Fibroblast of the conjunctiva (primary cell): ENCODE measurements at regions not wholly inside any gene's neighbourhood (a gene's known extent, or its start where the extent isn't known, plus 50 kb on each side); places are given as distances from the start of the nearest gene placed in this dataset.

ENCODE experiments used
- DNase-seq: peaks from one replicate; pipeline ENCODE4 v3.0.0-alpha.2; 2010; ENCODE audit warnings: low read depth

- DNase-seq = no peak
Measured at GRCh38 chr2:220279840-220280239, 652.4 kb downstream of the SLC4A3 start.

DNA sequence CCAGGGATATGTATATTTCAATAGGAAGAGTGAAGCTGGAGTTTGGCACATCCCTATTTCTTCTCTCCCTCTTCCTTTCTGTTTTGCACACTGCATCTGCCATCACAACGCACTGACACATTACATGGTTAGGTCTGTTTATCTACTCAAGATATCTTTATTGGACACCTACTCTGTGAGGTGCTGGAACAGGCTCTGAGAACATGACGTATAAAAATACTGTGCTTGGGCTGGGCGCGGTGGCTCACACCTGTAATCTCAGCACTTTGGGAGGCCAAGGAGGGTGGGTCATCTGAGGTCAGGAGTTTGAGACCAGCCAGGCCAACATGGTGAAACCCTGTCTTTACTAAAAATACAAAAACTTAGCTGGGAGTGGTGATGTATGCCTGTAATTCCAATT lies 653.3 kb downstream of the SLC4A3 start:
- no peak for DNase-seq

- no peak for DNase-seq
Measured at GRCh38 chr2:220281771-220282170, 654.3 kb downstream of the SLC4A3 start.

DNA sequence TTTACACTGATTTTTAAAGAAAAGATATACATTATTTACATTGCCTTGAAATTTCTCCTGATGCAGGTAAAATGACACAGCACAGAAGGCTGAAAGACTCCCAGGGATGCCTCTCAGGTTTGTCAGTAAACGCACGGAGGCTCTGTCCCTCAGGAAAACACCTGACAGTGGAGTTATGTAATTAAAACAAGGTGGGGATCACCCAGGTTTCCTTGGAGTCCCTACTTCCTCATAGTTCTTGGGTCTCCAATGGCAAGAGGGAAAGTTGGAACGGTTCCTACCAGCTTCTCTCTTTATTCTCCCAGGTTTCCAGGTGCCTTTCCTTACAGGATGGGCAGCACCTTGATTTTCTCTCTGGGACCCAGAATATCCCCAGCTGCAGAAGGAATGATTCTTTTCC lies 654.8 kb downstream of the SLC4A3 start:
- DNase-seq = no peak

DNA sequence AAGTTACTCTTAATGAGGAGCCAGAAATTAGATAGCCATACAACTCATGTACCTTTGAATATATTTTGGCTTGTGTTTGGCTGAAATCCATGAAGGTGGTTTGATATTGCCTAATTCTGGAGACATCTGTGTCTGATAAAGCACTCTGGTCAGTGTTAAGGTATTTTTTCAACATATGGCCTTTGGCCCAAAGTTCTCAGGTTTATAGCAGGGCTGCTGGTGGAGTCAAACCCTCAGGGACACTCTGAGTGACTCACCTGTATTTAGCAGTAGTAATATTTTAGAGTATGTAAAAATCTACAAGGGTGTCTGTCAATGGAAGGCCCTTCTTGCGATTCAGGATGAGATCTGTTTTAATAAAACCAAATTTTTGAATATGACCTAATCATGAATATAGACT lies 666.5 kb downstream of the SLC4A3 start:
- no peak for DNase-seq

GRCh38 chr2:220296174-220296573 lies 668.7 kb downstream of the SLC4A3 start:
- DNase-seq = no peak

GRCh38 chr2:220297093-220297492 lies 669.7 kb downstream of the SLC4A3 start:
- DNase-seq = no peak

DNA sequence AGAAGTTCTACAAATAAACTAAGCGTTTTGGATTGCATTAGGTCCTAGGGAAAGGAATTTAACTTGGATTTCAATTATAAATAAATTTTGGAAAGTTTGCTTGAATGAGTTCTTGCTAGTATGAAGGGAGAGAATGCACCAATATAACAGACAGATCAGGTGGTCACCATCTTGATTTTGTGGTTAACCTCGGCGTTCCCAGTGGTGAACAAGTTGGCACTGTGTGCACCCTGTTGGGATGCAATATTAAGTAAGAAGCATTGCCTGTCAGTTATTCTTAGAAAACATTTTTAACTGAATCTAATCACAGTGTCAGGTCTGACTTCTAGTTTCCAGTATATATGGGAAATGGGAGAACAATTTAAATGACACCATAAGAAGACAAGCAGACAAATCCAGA lies 673.4 kb downstream of the SLC4A3 start:
- DNase-seq = no peak

DNA sequence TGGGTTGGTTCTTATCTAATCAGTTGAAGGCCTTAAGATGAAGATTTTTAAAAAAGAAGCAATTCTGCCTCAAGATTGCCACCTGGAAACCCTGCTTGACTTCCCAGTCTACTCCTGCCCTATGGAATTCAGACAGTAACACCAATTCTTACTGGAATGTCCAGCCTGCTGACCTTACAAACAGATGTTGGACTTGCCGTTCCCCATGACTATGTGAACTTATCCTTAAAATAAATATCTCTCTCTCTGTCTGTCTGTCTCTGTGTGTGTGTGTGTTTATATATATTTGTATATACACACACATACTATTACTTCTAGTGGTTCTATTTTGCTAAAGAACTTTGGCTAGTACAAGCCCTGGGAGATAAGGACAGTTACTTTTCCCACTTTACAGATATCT lies 675.3 kb downstream of the SLC4A3 start:
- DNase-seq = no peak

DNA sequence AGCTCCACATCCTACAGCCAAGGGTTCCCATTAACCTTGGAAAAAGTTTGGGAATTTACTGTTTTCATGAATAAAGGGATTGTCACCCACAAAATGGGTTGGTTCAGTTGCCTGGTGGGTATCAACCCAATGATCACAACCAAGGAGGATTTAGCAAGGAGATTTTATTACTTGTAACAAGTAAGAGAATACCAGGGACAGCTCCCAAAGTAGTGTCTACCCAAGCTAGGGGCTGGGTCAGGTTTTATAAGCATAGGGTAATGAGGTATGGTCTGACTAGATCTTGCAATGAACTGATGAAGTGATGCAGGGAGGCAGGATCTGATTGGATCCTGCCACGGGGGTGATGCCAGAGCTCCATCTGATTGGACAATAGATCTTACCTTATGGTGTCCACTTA lies 681.8 kb downstream of the SLC4A3 start:
- no peak for DNase-seq

- no peak for DNase-seq
Measured at GRCh38 chr2:220310451-220310861, 683.0 kb downstream of the SLC4A3 start.

- DNase-seq = no peak
Measured at GRCh38 chr2:220315098-220315823, 687.8 kb downstream of the SLC4A3 start.

DNA sequence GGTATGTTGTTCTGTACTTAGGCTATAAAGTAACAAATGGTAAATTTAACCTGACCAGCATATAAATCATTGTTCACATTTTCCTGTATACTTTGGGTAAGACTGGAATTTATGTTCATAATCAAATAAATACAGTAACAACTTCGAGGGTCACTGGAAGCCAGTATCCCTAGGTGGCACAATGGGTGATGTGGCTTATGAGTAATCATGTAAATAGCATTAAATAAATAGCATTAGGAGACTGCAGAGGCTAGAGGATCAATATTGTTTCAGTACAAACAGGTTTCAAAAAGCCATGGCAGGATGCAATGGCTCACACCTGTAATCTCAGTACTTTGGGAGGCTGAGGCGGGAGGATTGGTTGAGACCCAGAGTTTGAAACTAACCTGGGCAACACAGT lies 690.6 kb downstream of the SLC4A3 start:
- no peak for DNase-seq

GRCh38 chr2:220318508-220318907 lies 691.1 kb downstream of the SLC4A3 start:
- DNase-seq = no peak

- no peak for DNase-seq
Measured at GRCh38 chr2:220320326-220320725, 692.9 kb downstream of the SLC4A3 start.

- no peak for DNase-seq
Measured at GRCh38 chr2:220332886-220333285, 705.5 kb downstream of the SLC4A3 start.

DNA sequence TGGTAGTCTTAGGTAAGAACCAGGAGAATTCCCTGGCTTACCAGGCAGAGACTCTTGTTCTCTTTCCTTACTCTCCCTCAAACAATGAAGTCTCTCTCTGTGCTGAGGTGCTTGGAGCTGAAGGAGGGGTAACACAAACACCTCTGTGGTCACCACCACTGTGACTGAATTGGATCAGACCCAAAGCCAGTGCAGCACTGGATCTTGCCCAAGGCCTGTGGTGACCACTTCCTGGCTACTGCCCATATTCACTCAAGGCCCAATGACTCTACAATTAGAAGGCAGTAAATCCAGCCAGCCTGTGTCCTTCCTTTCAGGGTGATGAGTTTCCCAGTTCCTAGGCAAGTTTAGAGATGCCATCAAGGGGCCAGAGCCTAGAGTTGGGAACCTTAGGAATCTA lies 706.8 kb downstream of the SLC4A3 start:
- no peak for DNase-seq

DNA sequence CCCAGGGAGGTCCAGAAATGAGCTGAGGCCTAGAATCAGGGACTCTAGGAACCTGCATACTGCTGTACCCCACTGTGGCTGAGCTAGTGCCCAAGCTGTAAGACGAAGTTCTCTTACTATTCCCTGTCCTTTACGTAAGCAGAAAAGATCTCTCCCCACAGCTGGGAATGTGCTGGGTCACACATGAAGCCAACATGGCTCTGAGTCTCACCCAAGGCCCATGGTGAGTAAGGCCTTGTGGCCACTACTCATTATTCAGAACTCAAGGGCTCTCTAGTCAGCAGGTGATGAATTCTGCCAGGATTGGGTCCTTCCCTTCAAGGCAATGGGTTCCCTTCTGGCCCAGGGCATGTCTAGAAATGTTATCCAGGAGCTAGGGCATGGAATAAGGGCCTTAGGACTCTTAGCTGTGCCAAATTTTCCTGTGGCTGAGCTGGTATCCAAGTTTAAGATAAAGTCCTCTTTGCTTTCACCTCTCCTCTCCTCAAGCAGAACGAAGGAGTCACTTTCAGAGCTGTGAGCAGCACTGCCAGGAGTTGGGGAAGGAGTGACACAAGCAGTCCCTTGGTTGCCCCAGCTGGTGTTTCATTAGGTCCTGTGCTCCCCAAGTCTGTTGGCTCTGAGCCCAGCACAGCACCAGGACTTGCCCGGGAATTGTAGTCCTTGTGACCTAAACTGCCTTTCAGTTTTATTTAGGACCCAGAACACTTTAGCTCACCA lies 707.6 kb downstream of the SLC4A3 start:
- DNase-seq = no peak

- DNase-seq = no peak
Measured at GRCh38 chr2:220335591-220335915, 708.1 kb downstream of the SLC4A3 start.

GRCh38 chr2:220336771-220337170 lies 709.3 kb downstream of the SLC4A3 start:
- DNase-seq = no peak

- DNase-seq = no peak
Measured at GRCh38 chr2:220337611-220338440, 710.4 kb downstream of the SLC4A3 start.

- DNase-seq = no peak
Measured at GRCh38 chr2:220341014-220341413, 713.6 kb downstream of the SLC4A3 start.

GRCh38 chr2:220346919-220347318 lies 719.5 kb downstream of the SLC4A3 start:
- no peak for DNase-seq
